ENCODE measurements at regions not wholly inside any gene's neighbourhood (a gene's known extent, or its start where the extent isn't known, plus 50 kb on each side); places are given as distances from the start of the nearest gene placed in this dataset.
"Not testable (repeated sequence)": the region's sequence is repeated elsewhere in the genome, so short reads cannot be mapped to it uniquely, and the experiment has no call there.

- no peak overlapping the region for H3K27ac ChIP-seq
- no peak overlapping the region for H3K4me3 ChIP-seq (ENCODE audit: low read depth, low read length)
- DNase-seq, result no peak
- no peak for TF ChIP-seq CTCF (IDR thresholded peaks at IDR 0.05; ENCODE audit: low read depth, low read length, missing control alignments)
- H3K27me3 ChIP-seq (replicated peaks), result no peaks in the 10 kb centered on the region
- in situ Hi-C loops (cut with HindIII; ENCODE audit: low pct_ligation_motif_present, low sequenced_read_pairs), result no loop called here
- H3K36me3 ChIP-seq (replicated peaks), result no peaks in the 10 kb centered on the region
Observed at GRCh38 chr11:27229511-27230191, 133.4 kb downstream of the CCDC34 start.

- TF ChIP-seq CTCF (IDR thresholded peaks at IDR 0.05; ENCODE audit: low read depth, low read length, missing control alignments), result no peak
- H3K4me3 ChIP-seq (ENCODE audit: low read depth, low read length), result no peak overlapping the region
- no peaks in the 10 kb centered on the region for H3K36me3 ChIP-seq (replicated peaks)
- no peak overlapping the region for H3K27ac ChIP-seq
- DNase-seq, result no peak
- in situ Hi-C loops (cut with HindIII; ENCODE audit: low pct_ligation_motif_present, low sequenced_read_pairs), result no loop called here
- H3K27me3 ChIP-seq (replicated peaks), result no peaks in the 10 kb centered on the region
Observed at GRCh38 chr11:27228906-27229290, 134.1 kb downstream of the CCDC34 start.

- no peak for DNase-seq
- Histone ChIP-seq H3K4me3 (ENCODE audit: low read depth, low read length) (no peak overlapping the region), H3K27me3 (replicated peaks) (no peaks in the 10 kb centered on the region), H3K27ac (no peak overlapping the region), H3K36me3 (replicated peaks) (no peaks in the 10 kb centered on the region)
- TF ChIP-seq CTCF (IDR thresholded peaks at IDR 0.05; ENCODE audit: low read depth, low read length, missing control alignments), result no peak
- in situ Hi-C loops (cut with HindIII; ENCODE audit: low pct_ligation_motif_present, low sequenced_read_pairs), result no loop called here
Observed at GRCh38 chr11:27228232-27228905, 134.6 kb downstream of the CCDC34 start.

GRCh38 chr11:27227736-27228135, 135.3 kb downstream of the CCDC34 start:
- Histone ChIP-seq H3K4me3 (ENCODE audit: low read depth, low read length) (no peak overlapping the region), H3K27me3 (replicated peaks) (no peaks in the 10 kb centered on the region), H3K36me3 (replicated peaks) (no peaks in the 10 kb centered on the region), H3K27ac (no peak overlapping the region)
- DNase-seq, result no peak
- in situ Hi-C loops (cut with HindIII; ENCODE audit: low pct_ligation_motif_present, low sequenced_read_pairs), result no loop called here
- TF ChIP-seq CTCF (IDR thresholded peaks at IDR 0.05; ENCODE audit: low read depth, low read length, missing control alignments), result no peak

GRCh38 chr11:27219487-27220039, 143.5 kb downstream of the CCDC34 start:
- H3K27me3 ChIP-seq (replicated peaks); H3K4me3 ChIP-seq (ENCODE audit: low read depth, low read length); H3K36me3 ChIP-seq (replicated peaks); in situ Hi-C loops (cut with HindIII; ENCODE audit: low pct_ligation_motif_present, low sequenced_read_pairs); DNase-seq; H3K27ac ChIP-seq: not testable (repeated sequence)

- H3K27ac ChIP-seq, result peak overlapping the region; percentile 77
- no peak overlapping the region for H3K4me3 ChIP-seq (ENCODE audit: low read depth, low read length)
- no peaks in the 10 kb centered on the region for H3K27me3 ChIP-seq (replicated peaks)
- in situ Hi-C loops (cut with HindIII; ENCODE audit: low pct_ligation_motif_present, low sequenced_read_pairs), result no loop called here
- no peak for TF ChIP-seq CTCF (IDR thresholded peaks at IDR 0.05; ENCODE audit: low read depth, low read length, missing control alignments)
- peak; percentile 48 for DNase-seq
- H3K36me3 ChIP-seq (replicated peaks), result no peaks in the 10 kb centered on the region
Observed at GRCh38 chr11:27218421-27219038, 144.5 kb downstream of the CCDC34 start.
